ENCODE measurements at regions not wholly inside any gene's neighbourhood (a gene's known extent, or its start where the extent isn't known, plus 50 kb on each side); places are given as distances from the start of the nearest gene placed in this dataset.

GRCh38 chr15:96818861-96819260, 488.4 kb downstream of the NR2F2 start (continued):
- TF ChIP-seq STAT6 (CRISPR knock-in tag; conservative IDR thresholded peaks at IDR 0.05; ENCODE audit: low read depth): no peak
- no peak for TF ChIP-seq CBFB (CRISPR knock-in tag; IDR thresholded peaks at IDR 0.05; ENCODE audit: low read depth)
- TF ChIP-seq ZNF281 (CRISPR knock-in tag; IDR thresholded peaks at IDR 0.05): no peak
- no peak for TF ChIP-seq EMX1 (CRISPR knock-in tag; IDR thresholded peaks at IDR 0.05)
- TF ChIP-seq ZNF396 (CRISPR knock-in tag; IDR thresholded peaks at IDR 0.05; ENCODE audit: borderline replicate concordance): no peak
- TF ChIP-seq NR2C2 (CRISPR knock-in tag; IDR thresholded peaks at IDR 0.05): no peak
- no peak for TF ChIP-seq FOXP4 (CRISPR knock-in tag; IDR thresholded peaks at IDR 0.05)
- no peak for TF ChIP-seq CTCF (IDR thresholded peaks at IDR 0.05)
- no peak for TF ChIP-seq NFATC4 (CRISPR knock-in tag; IDR thresholded peaks at IDR 0.05)

GRCh38 chr15:96827981-96828380, 497.5 kb downstream of the NR2F2 start:
- no peak for DNase-seq (ENCODE audit: low spot score)
- POLR2A ChIA-PET: no interaction called here
- no peaks in the 10 kb centered on the region for H3K4me1 Mint-ChIP-seq
- no peak overlapping the region for H3K27ac Mint-ChIP-seq
- no peak for ATAC-seq
- no peak overlapping the region for H3K4me3 Mint-ChIP-seq
- no peaks in the 10 kb centered on the region for H3K27me3 Mint-ChIP-seq (ENCODE audit: low read depth)
- CTCF ChIA-PET: no interaction called here
- peaks cover 3% of the 10 kb centered on the region; the same call in 1 of the 2 replicates for H3K9me3 Mint-ChIP-seq
- H3K36me3 Mint-ChIP-seq: no peaks in the 10 kb centered on the region
- TF ChIP-seq TEAD4 (CRISPR knock-in tag; IDR thresholded peaks at IDR 0.05) (no peak), E2F1 (CRISPR knock-in tag; IDR thresholded peaks at IDR 0.05) (no peak), ATF1 (CRISPR knock-in tag; IDR thresholded peaks at IDR 0.05) (no peak), ZNF425 (CRISPR knock-in tag; conservative IDR thresholded peaks at IDR 0.05) (no peak), ZNF512 (CRISPR knock-in tag; IDR thresholded peaks at IDR 0.05; ENCODE audit: borderline replicate concordance) (no peak), RORB (CRISPR knock-in tag; IDR thresholded peaks at IDR 0.05) (no peak), ZNF416 (CRISPR knock-in tag; IDR thresholded peaks at IDR 0.05) (no peak), SMAD4 (CRISPR knock-in tag; IDR thresholded peaks at IDR 0.05) (no peak), SMAD3 (CRISPR knock-in tag; IDR thresholded peaks at IDR 0.05; ENCODE audit: borderline replicate concordance) (no peak), NR2C2 (CRISPR knock-in tag; IDR thresholded peaks at IDR 0.05) (no peak), PREB (CRISPR knock-in tag; IDR thresholded peaks at IDR 0.05; ENCODE audit: borderline replicate concordance) (no peak)

All from WTC11 (cell line).